ENCODE measurements at regions not wholly inside any gene's neighbourhood (a gene's known extent, or its start where the extent isn't known, plus 50 kb on each side); places are given as distances from the start of the nearest gene placed in this dataset.

DNA sequence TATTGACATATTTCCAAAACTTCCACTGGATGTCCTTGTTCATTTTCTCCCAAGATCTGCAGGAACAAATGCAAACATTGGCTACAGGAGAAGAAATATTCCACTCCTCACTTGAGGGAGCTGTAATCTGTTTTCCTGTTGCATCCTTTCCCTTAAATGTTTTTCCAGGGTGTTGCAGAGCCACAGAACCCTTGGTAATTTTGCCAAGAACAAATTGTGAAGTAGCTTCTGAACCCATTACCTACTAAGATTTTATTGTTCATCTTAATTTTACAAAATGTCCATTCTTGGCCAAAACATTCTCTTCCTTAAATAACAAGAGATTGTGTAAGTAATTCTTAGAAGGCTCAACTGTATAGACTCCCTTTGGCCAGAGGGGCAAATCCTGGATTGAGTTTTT, 177.0 kb downstream of the GNAT3 start:
- no peak overlapping the region for H3K4me2 ChIP-seq (replicated peaks; ENCODE audit: extremely low read depth, low read length, poor library complexity, severe bottlenecking)
- H3K9me3 Mint-ChIP-seq = peaks cover 0 to 4% (median 0%) of the 10 kb centered on the region in 7 donors
- H3K4me1 ChIP-seq (ENCODE audit: control insufficient read depth in 1 of 2, insufficient read depth in 2 of 2, low read length in 2 of 2) = no peaks in the 10 kb centered on the region
- no peaks in the 10 kb centered on the region for H3K36me3 ChIP-seq (replicated peaks in 1 of 2; ENCODE audit: control insufficient read depth in 1 of 2, insufficient read depth in 2 of 2, low read length in 2 of 2)
- no peaks in the 10 kb centered on the region for H3K27me3 ChIP-seq (ENCODE audit: control insufficient read depth in 2 of 2, insufficient read depth in 2 of 2, low read length in 2 of 2)
- peaks cover 0 to 1% (median 0%) of the 10 kb centered on the region in 3 donors for H3K27me3 Mint-ChIP-seq (ENCODE audit: low read depth in 3 of 3)
- no peak for DNase-seq
- no peaks in the 10 kb centered on the region for H3K4me1 Mint-ChIP-seq
- no peaks in the 10 kb centered on the region for H3K9me3 ChIP-seq (replicated peaks in 1 of 2; ENCODE audit: control insufficient read depth in 1 of 2, insufficient read depth in 1 of 2, low read length in 2 of 2)
- H3K9ac ChIP-seq (ENCODE audit: insufficient read depth, low read length, poor library complexity, severe bottlenecking) = no peak overlapping the region
- H3K4me3 ChIP-seq (replicated peaks in 1 of 3; ENCODE audit: low read depth in 2 of 3, low read length in 3 of 3) = no peak overlapping the region
- TF ChIP-seq, protein P1, sequence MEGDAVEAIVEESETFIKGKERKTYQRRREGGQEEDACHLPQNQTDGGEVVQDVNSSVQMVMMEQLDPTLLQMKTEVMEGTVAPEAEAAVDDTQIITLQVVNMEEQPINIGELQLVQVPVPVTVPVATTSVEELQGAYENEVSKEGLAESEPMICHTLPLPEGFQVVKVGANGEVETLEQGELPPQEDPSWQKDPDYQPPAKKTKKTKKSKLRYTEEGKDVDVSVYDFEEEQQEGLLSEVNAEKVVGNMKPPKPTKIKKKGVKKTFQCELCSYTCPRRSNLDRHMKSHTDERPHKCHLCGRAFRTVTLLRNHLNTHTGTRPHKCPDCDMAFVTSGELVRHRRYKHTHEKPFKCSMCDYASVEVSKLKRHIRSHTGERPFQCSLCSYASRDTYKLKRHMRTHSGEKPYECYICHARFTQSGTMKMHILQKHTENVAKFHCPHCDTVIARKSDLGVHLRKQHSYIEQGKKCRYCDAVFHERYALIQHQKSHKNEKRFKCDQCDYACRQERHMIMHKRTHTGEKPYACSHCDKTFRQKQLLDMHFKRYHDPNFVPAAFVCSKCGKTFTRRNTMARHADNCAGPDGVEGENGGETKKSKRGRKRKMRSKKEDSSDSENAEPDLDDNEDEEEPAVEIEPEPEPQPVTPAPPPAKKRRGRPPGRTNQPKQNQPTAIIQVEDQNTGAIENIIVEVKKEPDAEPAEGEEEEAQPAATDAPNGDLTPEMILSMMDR (IDR thresholded peaks at IDR 0.05) = no peak
- no peak overlapping the region for H3K27ac Mint-ChIP-seq
- no peaks in the 10 kb centered on the region for H3K36me3 Mint-ChIP-seq
- H4K20me1 ChIP-seq (ENCODE audit: insufficient read depth, low read length) = no peaks in the 10 kb centered on the region
- intact Hi-C loops (cut with micrococcal nuclease) = no loop called here
- no peaks in the 10 kb centered on the region for H3K79me2 ChIP-seq (ENCODE audit: insufficient read depth, low read length)
- no peak overlapping the region for H3K27ac ChIP-seq (ENCODE audit: low read depth in 1 of 2, low read length in 2 of 2)
- H2AFZ ChIP-seq (ENCODE audit: insufficient read depth, low read depth, low read length, poor library complexity, severe bottlenecking) = no peak overlapping the region
- no peak overlapping the region for H3K4me3 Mint-ChIP-seq

DNA sequence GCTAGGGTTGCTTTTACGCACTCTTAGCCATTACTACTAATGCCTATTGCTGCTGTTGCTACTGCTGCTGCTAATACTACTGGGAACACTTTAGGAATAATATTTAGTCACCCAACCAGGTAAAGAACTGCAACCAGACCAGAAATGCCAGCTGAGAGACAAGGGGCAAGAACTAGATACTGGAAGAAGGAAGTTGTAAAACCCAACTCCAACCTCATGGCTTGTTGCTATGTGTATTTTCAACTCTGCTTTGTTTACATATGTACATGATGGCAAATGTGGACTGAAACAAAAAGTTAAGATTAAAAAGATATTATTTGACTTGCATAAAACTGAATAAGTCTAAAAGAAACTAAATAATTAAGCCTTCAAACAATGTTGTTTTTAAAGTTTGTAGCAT, 177.7 kb downstream of the GNAT3 start:
- Histone ChIP-seq H3K4me3 (replicated peaks in 1 of 3; ENCODE audit: low read depth in 2 of 3, low read length in 3 of 3) (no peak overlapping the region), H3K27me3 (ENCODE audit: control insufficient read depth in 2 of 2, insufficient read depth in 2 of 2, low read length in 2 of 2) (no peaks in the 10 kb centered on the region), H3K9ac (ENCODE audit: insufficient read depth, low read length, poor library complexity, severe bottlenecking) (no peak overlapping the region), H3K4me2 (replicated peaks; ENCODE audit: extremely low read depth, low read length, poor library complexity, severe bottlenecking) (no peak overlapping the region), H2AFZ (ENCODE audit: insufficient read depth, low read depth, low read length, poor library complexity, severe bottlenecking) (no peak overlapping the region), H3K27ac (ENCODE audit: low read depth in 1 of 2, low read length in 2 of 2) (no peak overlapping the region), H3K9me3 (replicated peaks in 1 of 2; ENCODE audit: control insufficient read depth in 1 of 2, insufficient read depth in 1 of 2, low read length in 2 of 2) (no peaks in the 10 kb centered on the region), H3K36me3 (replicated peaks in 1 of 2; ENCODE audit: control insufficient read depth in 1 of 2, insufficient read depth in 2 of 2, low read length in 2 of 2) (no peaks in the 10 kb centered on the region), H3K79me2 (ENCODE audit: insufficient read depth, low read length) (no peaks in the 10 kb centered on the region), H4K20me1 (ENCODE audit: insufficient read depth, low read length) (no peaks in the 10 kb centered on the region), H3K4me1 (ENCODE audit: control insufficient read depth in 1 of 2, insufficient read depth in 2 of 2, low read length in 2 of 2) (no peaks in the 10 kb centered on the region)
- Mint-ChIP-seq H3K36me3 (no peaks in the 10 kb centered on the region), H3K4me3 (no peak overlapping the region), H3K4me1 (no peaks in the 10 kb centered on the region), H3K27me3 (ENCODE audit: low read depth in 3 of 3) (peaks cover 0 to 1% (median 0%) of the 10 kb centered on the region in 3 donors), H3K9me3 (peaks cover 0 to 5% (median 0%) of the 10 kb centered on the region in 7 donors), H3K27ac (no peak overlapping the region)
- no CpG with 5 or more reads among the region's 1 CpG for WGBS (ENCODE audit: insufficient coverage)
- intact Hi-C loops (cut with micrococcal nuclease) = no loop called here
- DNase-seq = no peak
- TF ChIP-seq, protein P1 (IDR thresholded peaks at IDR 0.05) = no peak
